ENCODE measurements at regions not wholly inside any gene's neighbourhood (a gene's known extent, or its start where the extent isn't known, plus 50 kb on each side); places are given as distances from the start of the nearest gene placed in this dataset.

GRCh38 chr1:196088541-196088940 lies 519.7 kb downstream of the KCNT2 start:
- Histone ChIP-seq H3K36me3 (ENCODE audit: insufficient read depth, low read length) (no peaks in the 10 kb centered on the region), H3K9me2 (replicated peaks; ENCODE audit: low read depth, low read length) (no peaks in the 10 kb centered on the region), H3K9ac (ENCODE audit: low read depth, low read length, poor library complexity, severe bottlenecking) (no peak overlapping the region), H4K20me1 (ENCODE audit: insufficient read depth, low read length, poor library complexity, severe bottlenecking) (no peaks in the 10 kb centered on the region), H3K9me3 (ENCODE audit: insufficient read depth, low read depth, low read length) (no peaks in the 10 kb centered on the region), H3K79me2 (ENCODE audit: insufficient read depth, low read length) (no peaks in the 10 kb centered on the region), H3K27me3 (ENCODE audit: insufficient read depth, low read length, poor library complexity, severe bottlenecking) (no peaks in the 10 kb centered on the region), H2AFZ (ENCODE audit: low read length) (no peak overlapping the region), H3F3A (ENCODE audit: low read depth) (no peaks in the 10 kb centered on the region), H3K4me2 (ENCODE audit: low read depth, low read length, poor library complexity, severe bottlenecking) (no peak overlapping the region), H3K4me3 (ENCODE audit: low read length, poor library complexity, severe bottlenecking) (no peak overlapping the region), H3K4me1 (ENCODE audit: insufficient read depth, low read length, poor library complexity, severe bottlenecking) (no peaks in the 10 kb centered on the region)
- no peak for TF ChIP-seq EZH2phosphoT487 (IDR thresholded peaks at IDR 0.05; ENCODE audit: borderline replicate concordance)
- TF ChIP-seq, protein P1, sequence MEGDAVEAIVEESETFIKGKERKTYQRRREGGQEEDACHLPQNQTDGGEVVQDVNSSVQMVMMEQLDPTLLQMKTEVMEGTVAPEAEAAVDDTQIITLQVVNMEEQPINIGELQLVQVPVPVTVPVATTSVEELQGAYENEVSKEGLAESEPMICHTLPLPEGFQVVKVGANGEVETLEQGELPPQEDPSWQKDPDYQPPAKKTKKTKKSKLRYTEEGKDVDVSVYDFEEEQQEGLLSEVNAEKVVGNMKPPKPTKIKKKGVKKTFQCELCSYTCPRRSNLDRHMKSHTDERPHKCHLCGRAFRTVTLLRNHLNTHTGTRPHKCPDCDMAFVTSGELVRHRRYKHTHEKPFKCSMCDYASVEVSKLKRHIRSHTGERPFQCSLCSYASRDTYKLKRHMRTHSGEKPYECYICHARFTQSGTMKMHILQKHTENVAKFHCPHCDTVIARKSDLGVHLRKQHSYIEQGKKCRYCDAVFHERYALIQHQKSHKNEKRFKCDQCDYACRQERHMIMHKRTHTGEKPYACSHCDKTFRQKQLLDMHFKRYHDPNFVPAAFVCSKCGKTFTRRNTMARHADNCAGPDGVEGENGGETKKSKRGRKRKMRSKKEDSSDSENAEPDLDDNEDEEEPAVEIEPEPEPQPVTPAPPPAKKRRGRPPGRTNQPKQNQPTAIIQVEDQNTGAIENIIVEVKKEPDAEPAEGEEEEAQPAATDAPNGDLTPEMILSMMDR (conservative IDR thresholded peaks at IDR 0.05; ENCODE audit: low read length), result no peak

DNA sequence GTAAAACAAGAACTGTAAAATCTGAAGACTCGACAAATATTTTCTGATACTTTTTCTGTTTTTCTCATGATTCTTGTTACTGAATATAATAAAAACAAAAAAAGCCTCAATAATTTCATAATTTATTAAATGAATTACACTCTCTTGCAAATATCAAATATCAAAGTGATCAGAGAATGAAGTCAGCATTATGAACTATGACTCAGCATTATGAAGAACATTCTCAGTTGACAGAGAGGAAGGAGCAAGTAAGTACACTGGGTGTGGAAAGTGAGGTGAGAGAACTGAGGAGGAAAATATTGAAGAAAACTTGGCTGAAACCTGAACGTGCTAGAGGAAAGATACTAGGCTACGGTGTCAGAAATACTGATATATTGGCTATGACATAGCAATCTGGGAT lies 529.5 kb downstream of the KCNT2 start:
- H3K9me2 ChIP-seq (replicated peaks; ENCODE audit: low read depth, low read length), result no peaks in the 10 kb centered on the region
- H2AFZ ChIP-seq (ENCODE audit: low read length), result no peak overlapping the region
- no peaks in the 10 kb centered on the region for H3K79me2 ChIP-seq (ENCODE audit: insufficient read depth, low read length)
- H3K4me3 ChIP-seq (ENCODE audit: low read length, poor library complexity, severe bottlenecking), result no peak overlapping the region
- H3K9ac ChIP-seq (ENCODE audit: low read depth, low read length, poor library complexity, severe bottlenecking), result no peak overlapping the region
- no peaks in the 10 kb centered on the region for H3F3A ChIP-seq (ENCODE audit: low read depth)
- H3K4me1 ChIP-seq (ENCODE audit: insufficient read depth, low read length, poor library complexity, severe bottlenecking), result no peaks in the 10 kb centered on the region
- H3K4me2 ChIP-seq (ENCODE audit: low read depth, low read length, poor library complexity, severe bottlenecking), result no peak overlapping the region
- H4K20me1 ChIP-seq (ENCODE audit: insufficient read depth, low read length, poor library complexity, severe bottlenecking), result no peaks in the 10 kb centered on the region
- TF ChIP-seq EZH2phosphoT487 (IDR thresholded peaks at IDR 0.05; ENCODE audit: borderline replicate concordance), result no peak
- TF ChIP-seq, protein P1 (conservative IDR thresholded peaks at IDR 0.05; ENCODE audit: low read length), result no peak
- no peaks in the 10 kb centered on the region for H3K36me3 ChIP-seq (ENCODE audit: insufficient read depth, low read length)
- H3K27me3 ChIP-seq (ENCODE audit: insufficient read depth, low read length, poor library complexity, severe bottlenecking), result no peaks in the 10 kb centered on the region
- H3K9me3 ChIP-seq (ENCODE audit: insufficient read depth, low read depth, low read length), result no peaks in the 10 kb centered on the region

DNA sequence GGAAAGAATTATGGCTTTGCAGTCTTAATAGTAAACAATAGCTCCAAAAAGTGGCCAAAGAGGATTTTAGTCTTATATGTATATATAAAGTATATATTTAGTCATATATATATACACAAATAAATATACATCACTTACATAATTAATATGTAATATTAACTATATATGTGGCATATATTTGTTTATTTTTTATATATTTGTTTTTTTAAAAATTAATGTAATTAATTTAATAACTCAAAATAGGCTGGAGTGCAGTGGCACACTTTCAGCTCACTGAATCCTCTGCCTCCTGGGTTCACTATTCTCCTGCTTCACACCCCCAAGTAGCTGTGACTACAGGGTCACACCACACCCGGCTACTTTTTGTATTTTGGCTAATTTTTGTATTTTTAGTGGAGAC lies 532.6 kb downstream of the KCNT2 start:
- Histone ChIP-seq H4K20me1 (ENCODE audit: insufficient read depth, low read length, poor library complexity, severe bottlenecking) (no peaks in the 10 kb centered on the region), H3K4me2 (ENCODE audit: low read depth, low read length, poor library complexity, severe bottlenecking) (no peak overlapping the region), H3K9me3 (ENCODE audit: insufficient read depth, low read depth, low read length) (no peaks in the 10 kb centered on the region), H3K4me3 (ENCODE audit: low read length, poor library complexity, severe bottlenecking) (no peak overlapping the region), H3F3A (ENCODE audit: low read depth) (no peaks in the 10 kb centered on the region), H3K4me1 (ENCODE audit: insufficient read depth, low read length, poor library complexity, severe bottlenecking) (no peaks in the 10 kb centered on the region), H3K27me3 (ENCODE audit: insufficient read depth, low read length, poor library complexity, severe bottlenecking) (no peaks in the 10 kb centered on the region), H3K36me3 (ENCODE audit: insufficient read depth, low read length) (no peaks in the 10 kb centered on the region), H3K9ac (ENCODE audit: low read depth, low read length, poor library complexity, severe bottlenecking) (no peak overlapping the region), H2AFZ (ENCODE audit: low read length) (no peak overlapping the region), H3K79me2 (ENCODE audit: insufficient read depth, low read length) (no peaks in the 10 kb centered on the region), H3K9me2 (replicated peaks; ENCODE audit: low read depth, low read length) (no peaks in the 10 kb centered on the region)
- TF ChIP-seq EZH2phosphoT487 (IDR thresholded peaks at IDR 0.05; ENCODE audit: borderline replicate concordance), result no peak
- TF ChIP-seq, protein P1 (conservative IDR thresholded peaks at IDR 0.05; ENCODE audit: low read length), result no peak

Data from Loucy (cell line).